8988T (cell line): ENCODE measurements at regions not wholly inside any gene's neighbourhood (a gene's known extent, or its start where the extent isn't known, plus 50 kb on each side); places are given as distances from the start of the nearest gene placed in this dataset.

ENCODE experiments used
- DNase-seq: peaks from one replicate; pipeline ENCODE4 v3.0.0; 2011

DNA sequence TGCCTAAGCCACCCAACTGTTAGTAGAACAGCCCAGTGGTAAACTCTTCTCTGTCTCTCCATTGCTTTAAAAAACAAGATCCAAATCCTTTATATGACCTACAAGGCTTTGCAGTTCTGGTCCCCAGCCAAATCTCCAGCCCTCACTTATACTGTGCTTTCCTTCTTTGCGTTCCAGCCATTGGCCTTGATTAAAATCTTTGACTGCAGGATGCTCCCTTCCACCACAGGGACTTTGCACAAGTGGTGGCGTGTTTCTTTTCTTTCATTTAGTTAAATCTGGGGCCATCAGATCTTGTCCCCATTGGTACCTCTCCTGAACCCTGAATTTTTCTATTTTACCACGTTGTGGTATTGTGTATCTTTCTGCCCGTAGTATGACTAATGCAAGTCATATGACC is 183.7 kb downstream of the VRK1 start:
- no peak for DNase-seq

DNA sequence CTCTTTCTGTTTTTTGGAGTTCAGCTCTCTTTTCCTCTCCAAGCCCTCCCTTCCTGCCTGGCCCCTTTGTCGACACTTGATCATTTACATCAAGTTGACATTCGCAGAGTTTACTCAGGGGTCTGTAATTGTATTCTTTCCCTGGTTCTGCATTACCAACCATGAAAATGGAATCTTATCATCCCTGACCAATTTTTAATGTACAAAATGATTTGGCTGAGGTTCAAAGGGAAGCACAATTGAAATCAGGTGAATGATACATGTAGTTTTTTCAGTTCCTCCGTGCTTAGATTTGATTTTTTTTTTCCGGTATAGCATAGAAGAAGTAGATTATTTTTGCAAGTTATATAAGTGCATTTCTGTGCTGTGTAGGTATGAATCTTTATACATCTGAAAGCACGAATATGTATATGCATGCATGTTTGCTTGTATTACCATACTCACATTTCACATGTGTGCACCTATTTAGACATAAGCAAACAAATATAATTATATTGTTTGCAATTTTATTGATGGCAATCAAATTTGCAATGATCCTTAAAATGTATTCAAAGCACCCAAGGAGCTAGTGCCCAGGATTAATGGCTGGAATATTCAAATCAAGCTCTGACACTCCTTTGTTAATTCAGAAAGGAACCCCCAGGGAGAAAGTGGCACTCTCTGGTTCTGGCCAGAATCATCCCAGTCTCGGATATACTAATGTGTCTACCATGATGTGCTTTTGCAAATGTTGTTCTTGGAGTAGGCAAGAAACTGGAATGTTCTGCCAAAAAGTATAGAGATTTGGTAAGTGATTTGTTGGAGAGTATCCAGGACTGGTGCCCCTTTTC is 189.3 kb downstream of the VRK1 start:
- no peak for DNase-seq

DNA sequence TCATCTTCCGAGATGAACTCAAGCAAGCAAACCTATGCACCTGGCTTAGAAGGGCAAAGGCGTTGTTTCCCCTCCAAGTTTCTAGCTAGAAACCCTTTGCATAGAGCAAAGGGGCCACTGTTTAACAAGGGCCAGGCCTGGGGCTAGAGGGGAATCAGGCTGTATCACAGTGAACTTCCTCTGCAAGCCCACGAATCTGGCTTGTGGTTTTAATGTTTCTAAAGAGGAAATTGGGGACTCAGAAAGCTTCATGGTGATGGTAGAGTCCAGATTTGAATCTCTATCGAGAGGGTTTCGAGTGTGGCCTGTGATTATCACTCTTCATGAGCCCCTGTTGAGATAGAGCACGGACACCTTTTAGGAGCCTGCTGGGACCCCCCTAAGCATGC is 189.9 kb downstream of the VRK1 start:
- DNase-seq = no peak

DNA sequence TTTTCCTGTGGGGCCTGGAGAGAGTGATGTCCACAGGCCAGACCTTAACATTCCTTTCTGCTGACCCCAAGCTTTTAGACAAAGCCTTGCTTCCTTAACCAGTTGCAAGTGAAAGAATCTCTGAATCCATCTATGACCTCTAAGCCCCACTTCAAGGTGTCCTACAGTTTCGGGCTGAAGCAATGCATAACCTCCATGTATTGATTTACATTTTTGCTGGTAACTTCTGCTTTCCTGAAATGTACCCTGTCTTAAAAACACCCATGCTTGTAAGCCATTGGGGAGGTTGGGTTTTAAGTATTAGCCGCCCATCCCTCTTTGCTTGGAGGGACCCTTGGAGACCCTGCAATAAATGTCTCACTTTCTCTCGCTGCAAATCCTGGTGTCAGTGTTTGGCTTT is 190.6 kb downstream of the VRK1 start:
- no peak for DNase-seq

DNA sequence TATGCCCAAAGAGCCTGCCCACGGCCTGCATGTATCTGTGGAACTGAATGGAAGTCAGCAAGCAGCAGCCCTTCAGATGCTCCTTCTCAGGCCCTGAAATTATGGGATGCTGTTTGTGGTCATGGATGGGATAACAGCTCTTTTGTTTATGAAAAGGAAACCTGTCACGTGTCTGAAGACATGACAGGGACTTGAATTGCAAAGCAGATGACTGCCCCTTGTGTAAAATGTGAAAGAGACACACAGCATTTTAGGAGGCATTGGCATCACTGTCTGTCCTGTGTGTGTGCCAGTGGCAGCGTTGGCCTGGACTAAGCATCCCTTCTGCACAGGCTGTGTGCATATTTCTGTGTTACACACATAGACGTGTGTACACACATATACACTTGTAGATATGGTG is 192.1 kb downstream of the VRK1 start:
- DNase-seq = no peak

DNA sequence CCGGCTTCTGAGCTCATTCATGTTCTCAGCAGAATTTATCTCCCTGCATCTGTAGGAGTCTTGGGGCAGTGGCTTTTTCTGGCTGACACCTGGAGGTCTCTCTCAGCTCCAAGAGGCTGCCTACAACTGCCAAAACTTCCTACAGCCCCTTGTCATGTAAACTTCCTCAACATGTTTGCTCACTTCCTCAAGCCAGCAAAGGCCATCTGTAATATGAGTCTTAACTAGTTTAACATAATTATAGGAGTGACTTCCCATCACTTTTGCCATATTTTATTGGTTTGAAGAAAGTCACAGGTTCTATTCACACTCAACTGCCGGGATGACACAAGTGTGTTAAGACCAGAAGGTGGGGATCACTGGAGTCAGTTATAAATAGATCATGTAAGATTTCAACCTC is 194.0 kb downstream of the VRK1 start:
- no peak for DNase-seq

DNA sequence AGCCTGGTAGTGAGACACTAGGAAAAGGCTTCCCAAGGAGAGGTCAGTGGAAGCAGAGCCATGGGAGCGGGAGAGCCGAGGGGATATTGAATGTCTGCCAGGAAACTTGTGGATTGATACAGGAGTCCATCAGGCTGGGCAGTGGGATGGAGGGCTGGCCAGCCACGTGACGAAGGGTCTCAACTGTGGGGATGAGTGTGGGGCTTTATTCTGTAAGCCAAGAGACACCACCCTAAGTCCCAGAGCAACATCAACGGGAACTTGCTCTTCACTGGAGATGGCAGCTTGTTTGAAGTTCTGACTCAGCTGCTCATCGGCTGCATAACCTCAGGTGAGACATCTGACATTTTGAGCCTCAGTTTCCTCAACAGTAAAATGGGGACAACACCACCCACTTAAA is 197.8 kb downstream of the VRK1 start:
- DNase-seq = no peak

DNA sequence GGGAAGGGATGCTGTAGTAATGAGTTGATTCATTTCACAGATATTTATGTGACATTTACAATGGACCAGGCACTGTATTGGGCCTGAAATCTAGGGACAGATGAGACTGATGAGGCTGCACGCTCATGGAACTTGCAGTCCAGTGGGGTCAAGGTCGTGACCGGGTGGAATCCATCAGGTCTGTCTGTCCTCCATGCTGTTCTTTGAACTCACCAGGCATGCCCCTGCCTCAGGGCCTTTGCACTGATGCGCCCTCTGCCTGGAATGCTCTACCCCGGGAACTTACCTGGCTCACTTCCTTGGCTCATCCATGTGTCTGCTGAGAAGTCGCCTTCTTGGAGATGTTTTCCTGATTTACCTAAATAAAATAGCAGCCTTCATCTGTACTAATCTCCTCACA is 200.1 kb downstream of the VRK1 start:
- DNase-seq = no peak

DNA sequence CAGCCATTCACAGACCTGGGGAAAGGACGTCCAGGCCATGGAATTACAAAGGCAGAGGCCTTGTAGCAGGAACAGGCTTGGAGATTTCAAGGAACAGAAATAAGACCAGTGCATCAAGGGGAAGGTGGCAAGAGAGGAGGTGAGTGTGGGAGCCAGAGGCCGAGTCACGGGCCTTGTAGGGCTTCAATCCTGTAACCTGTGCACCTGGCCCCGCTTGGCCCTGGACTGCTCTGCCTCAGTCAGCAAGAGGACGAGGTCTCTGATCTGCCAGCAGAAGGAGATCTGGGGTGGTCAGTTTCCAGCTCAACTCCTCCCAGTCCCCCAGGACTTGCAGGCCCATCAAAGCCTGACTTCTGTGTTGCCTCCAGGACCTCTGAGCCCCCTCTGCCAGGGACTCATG is 200.8 kb downstream of the VRK1 start:
- DNase-seq = no peak

DNA sequence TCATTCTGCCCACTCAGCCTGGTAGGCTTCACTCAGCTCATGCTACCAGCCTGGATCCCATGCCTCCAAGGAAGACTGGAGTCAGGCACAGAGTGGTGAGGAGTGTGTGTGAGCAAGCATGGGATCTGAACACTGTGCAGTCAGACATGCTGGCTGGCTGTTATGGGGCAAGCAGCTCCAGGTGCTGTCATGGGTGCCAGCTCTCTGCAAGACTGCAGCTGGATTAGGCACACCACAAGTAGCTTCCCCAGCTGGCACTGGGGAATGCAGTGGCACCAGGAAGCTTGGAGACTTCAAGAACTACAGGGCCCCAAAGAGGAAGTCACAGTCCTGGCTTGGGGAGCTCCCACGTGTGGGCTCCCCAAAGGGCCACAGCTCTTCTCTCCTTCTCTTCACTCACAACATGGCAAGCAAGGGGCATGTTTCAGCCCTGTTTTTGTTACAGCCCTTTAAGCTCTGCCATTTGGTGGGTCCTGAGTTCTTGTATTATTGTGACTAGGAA is 202.5 kb downstream of the VRK1 start:
- DNase-seq = no peak

DNA sequence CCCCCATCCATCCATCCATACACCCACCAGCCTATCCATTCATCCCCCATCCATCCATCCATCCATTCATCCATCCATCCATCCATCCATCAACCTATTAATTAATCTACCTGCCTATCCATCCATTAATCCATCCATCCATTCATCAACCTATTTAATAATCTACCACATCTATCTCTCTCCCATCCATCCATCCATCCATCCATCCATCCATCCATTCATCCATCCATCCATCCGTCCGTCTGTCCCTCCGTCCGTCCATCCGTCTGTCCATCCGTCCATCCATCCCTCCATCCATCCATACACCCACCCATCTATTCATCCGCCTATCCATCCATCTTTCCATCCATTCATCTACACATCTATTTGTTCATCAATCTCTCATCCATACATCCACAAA is 205.3 kb downstream of the VRK1 start:
- no peak for DNase-seq

DNA sequence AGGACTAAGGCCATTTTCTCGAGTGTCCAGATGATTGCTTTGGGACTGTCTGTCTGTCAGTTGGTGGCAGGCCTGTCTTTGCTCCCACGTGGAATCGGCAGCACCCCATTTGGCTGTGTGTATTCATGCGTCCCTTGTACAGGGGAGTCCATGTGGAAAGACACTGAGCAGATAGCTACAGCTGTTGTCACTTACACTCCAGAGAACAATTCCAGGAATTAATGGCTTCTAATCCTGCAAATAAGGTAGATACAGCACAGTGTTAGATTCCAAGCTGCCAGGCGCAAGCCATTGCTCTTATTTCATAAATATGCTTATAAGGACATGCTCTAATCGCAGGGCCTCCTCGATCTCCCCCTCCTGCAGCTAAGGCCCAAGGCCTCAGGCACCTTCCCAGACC is 208.8 kb downstream of the VRK1 start:
- no peak for DNase-seq

DNA sequence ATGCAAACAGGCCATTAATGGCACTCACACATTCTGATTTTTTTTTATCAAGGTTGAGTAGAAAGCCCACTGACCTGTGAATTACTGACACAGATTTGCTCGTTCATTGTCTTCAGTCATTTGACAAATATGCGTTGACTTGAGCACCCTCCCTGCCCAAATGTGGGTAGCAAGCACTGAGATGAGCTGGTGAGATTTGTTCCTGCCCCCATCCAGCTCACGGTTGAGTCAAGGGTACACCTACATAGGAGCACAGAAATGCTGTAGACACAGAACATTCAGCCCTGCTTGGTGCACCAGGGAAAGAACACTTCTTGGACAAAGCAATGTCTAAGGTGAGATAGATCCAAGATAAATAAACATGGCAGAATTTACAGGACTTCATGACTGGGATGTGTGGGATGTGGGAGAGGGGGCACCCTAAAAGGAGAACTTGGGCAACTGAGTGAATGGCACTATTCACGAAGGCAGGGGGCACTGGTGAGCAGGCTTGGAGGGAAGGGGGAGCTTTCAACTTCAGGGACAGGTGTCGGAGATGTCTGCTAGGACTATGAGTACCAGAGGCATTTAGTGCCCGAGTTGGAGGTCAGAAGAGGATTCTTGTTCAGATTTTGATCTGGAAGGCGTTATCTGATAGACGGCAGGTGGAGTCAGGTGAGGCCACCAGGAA is 213.4 kb downstream of the VRK1 start:
- no peak for DNase-seq

DNA sequence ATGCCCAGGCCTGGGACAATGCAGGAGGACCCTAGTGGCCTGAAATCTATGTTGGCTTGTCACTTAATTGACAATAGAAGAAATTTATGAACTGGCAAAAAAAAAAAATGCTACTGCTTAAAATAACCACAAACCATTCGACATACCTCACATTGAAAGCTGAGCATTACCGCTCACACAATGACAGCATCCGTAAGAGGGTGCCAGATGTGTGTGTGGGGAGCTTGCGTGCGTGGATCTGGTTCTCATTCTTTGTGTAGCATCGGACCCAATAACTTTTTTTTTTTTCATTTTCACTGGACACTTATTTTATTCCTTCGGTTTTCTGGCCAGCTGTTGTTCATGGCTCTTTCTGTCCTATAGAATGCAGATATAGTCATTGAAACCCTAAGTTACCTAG is 216.7 kb downstream of the VRK1 start:
- no peak for DNase-seq

DNA sequence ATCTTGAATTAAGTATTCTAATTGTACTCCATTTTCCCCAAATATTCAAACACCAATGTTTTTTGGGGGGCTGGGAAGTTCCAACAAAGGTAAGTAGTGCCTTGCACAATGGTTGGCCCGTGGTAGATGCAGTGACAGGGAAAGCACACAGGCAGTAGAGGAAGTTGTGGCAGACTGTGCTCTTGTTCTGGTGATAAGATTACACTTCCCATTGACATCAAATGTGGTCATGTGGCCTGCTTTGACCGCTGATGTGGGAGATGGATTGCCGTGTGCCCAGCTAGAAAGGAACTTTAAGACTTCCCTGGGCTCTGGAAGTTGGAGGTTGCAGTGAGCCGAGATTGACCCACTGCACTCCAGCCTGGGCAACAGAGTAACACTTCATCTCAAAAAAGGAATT is 223.8 kb downstream of the VRK1 start:
- DNase-seq = no peak

DNA sequence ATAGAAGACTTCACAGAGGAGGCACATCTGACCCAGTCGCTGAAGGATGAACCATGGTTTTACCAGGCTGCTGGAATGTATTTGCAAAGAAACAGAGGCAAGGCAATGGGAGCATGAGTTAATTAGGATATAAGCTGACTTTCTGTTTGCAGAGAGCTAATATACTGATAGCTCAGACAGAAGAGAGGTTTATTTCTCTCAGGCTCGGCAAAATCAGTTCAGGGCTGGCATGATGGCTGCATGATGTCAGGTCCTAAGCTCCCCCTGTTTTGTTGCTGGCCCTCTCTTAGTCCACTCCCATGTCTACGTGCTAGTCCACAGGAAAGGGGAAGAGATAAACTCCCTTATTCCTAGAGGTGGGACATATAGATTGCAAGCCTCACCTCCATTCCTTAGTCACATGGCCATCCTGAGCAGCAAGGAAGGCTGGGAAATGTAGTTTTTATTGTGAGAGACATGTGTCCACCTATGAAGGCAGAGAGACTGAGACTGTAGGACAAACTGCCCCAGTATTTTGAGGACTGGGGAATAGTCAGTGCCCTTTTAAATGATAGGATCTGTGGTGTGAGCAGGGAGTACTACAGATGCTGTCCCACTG is 224.5 kb downstream of the VRK1 start:
- DNase-seq = no peak

DNA sequence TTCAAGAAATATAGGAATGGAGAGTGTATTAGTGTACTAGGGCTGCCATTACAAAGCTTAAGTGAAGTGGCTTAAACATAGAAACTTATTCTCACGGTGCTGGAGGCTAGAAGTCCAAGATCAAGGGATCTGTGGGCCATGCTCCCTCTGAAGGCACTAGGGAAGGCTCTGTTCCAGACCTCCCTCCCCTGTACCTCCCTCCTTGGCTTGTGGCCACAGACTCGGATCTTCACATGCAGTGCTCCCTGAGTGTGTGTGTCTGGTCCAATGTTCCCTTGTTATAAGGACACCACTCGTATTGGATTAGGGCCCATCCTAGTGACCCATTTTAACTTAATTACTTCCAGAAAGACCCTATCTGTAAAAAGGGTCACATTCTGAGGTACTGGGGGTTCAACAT is 225.6 kb downstream of the VRK1 start:
- no peak for DNase-seq

DNA sequence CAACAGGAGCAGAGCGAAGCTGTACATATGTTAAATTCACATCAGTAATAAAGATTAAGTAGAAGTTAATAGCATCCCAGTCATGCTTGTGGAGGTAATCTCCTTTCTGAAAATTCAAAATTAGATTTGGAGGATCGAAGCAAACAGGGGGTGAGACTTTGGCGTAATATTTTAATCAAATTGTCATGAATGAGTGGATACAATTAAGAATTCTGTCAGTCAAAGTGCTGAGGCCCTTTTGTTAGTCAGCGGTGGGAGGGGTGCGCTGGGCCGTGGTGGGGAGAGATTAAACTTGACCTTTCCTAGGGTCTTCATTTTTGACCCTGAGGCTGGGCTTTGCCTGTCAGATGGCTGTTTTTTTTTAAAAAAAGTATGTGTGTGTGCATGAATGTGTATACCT is 226.7 kb downstream of the VRK1 start:
- no peak for DNase-seq

DNA sequence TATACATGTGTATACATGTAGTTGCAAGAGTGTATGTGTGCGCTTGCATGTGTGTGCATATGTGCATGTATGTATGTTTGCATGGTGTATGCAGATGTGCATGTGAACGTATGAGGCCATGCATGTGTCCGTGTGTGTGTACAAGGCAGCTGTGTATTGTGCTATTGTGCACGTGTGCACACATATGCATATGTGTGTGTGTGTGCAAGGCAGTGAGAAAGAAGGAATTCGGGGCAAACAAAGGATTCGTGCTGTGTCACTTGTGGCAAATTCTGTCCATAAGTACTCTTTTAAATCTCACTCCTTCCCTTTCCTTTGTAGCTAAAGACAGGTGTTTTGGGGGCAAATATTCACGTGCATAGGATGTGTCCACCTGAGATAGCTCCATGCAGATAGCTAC is 227.1 kb downstream of the VRK1 start:
- no peak for DNase-seq

DNA sequence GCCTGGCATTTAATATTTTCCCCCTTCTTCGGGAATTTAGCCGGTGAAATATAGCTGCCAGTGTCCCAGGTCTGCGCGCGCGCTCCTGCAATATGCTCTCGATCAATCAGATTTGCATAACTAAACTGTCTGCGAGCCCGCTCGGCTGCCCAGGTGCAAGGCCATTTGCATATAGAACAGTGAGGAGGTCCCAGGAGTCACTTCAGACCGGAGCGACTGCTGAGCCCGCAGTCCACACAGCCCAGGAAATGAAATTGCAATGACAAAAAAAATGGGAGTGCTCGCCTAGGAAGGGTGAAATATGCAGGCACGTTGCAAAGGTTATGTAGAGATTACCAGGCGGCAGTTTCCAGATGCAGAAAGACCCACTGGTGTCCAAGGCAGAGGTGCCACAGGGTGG is 228.5 kb downstream of the VRK1 start:
- no peak for DNase-seq

DNA sequence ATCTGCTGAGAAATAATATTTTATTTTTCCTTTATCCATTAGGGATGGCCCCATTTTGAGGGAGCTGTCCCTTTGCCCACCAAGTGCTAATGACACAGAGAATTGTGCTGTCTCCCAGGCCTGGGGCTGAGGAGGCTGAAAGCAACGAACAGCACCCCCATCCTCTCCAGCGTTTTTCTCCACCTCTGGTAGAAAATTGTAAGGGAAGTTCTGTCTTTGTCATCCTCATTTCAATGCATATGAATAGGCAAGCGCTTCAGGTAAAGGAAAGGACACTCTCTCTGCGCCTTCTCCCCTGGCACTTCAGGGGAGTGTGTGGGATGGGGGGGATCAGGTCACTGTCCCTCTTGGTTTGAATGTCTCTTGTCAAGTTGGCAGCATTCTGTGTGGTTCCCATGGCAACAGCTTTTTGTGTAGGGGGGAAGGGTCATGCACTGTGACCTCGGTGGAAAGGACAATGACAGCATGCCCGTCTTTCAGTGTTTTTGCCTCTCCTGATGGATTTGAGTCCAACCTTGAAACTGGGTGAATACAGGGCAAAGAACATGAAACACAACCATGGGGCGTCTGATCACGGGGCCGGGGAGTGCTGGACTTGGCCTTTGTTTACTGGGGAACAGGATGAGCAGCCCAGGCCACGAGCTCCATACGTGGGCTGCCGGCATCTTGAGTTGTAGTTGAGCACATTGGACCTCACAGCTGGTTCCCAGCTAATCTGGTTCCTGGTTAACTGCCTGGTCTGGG is 230.2 kb downstream of the VRK1 start:
- DNase-seq = no peak

DNA sequence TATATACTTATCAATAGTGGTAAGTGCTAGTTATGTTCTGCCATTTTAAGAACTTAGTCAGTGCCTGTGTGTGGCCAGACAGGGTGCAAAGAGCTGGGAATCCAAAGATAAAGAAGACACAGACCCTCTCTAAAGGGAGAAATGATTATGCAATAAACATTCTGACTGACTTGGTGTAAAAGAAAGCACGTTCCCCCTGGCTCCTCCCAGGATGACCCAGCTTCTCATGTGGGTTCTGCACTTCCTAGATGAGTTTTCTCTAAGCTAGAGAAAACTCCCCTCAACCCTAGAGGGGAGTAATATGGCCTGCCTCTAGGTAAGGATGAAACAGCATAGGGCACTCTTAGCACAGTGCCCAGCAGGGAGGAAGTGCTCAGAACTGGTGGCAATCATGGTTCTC is 231.2 kb downstream of the VRK1 start:
- DNase-seq = no peak

DNA sequence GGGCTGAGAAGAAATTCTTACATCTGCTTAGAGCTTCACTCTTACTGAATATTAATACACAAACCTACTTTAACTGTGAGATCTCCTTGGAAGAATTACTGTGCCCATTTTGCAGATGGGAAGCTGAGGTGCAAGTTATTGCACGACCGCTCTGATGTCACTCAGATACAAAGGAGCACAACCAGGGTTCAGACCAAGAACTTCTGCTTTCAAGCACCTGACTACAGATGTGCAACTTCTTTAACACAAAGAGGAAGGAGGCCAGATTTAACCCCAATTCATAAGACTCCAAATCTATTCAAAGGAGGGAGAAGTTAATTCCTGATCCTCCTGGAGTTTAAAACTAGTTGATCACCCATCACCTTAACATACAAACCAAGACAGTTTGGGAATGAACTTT is 232.6 kb downstream of the VRK1 start:
- no peak for DNase-seq

DNA sequence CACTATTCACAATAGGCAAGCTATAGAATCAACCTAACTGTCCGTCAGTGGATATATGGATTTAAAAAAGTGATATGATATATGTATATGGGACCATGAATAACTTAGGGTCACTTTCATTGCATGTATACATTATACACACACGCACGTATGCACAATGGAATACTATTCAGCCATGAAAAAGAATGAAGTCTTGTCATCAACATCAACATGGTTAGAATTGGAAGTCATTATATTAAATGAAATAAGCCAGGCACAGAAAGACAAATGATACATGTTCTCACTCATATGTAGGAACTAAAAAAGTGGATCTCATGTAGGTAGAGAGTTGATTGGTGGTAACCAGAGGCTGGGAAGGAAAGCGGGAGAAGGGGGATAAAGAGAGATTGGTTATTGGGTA is 234.3 kb downstream of the VRK1 start:
- DNase-seq = no peak
